GM20000 (cell line): ENCODE measurements at regions not wholly inside any gene's neighbourhood (a gene's known extent, or its start where the extent isn't known, plus 50 kb on each side); places are given as distances from the start of the nearest gene placed in this dataset.

Experiments used
- DNase-seq: peaks from one replicate; pipeline ENCODE4 v3.0.0; 2012; ENCODE audit warnings: low spot score
- TF ChIP-seq, protein P1 (sequence below): IDR thresholded peaks from 2 replicates; pipeline ENCODE4 v1.5.1; 2012; ENCODE audit warnings: mild to moderate bottlenecking, control low read depth; ENCODE audit errors: extremely low read depth, missing control alignments

DNA sequence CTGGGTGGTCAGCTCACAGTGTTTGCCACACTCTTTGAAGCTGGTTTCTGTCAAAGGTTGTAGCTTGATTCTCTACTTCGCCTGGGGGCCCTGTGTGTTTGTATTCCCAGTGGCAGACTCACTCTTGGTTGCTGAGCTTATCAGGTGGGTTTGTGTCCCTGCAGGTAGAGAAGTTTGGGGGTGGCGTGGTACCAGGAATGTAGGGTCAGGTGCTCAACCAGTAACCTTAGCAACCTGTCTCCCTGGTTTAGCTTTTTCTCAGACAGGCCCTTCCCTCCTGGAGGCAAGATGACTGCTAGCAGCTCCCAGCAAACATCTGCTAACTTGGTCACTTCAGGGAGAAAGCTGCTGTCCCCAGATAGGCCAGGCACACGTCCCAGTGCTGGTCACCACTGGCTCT is 352.2 kb downstream of the AACS start:
- DNase-seq, result no peak
- TF ChIP-seq, protein P1, sequence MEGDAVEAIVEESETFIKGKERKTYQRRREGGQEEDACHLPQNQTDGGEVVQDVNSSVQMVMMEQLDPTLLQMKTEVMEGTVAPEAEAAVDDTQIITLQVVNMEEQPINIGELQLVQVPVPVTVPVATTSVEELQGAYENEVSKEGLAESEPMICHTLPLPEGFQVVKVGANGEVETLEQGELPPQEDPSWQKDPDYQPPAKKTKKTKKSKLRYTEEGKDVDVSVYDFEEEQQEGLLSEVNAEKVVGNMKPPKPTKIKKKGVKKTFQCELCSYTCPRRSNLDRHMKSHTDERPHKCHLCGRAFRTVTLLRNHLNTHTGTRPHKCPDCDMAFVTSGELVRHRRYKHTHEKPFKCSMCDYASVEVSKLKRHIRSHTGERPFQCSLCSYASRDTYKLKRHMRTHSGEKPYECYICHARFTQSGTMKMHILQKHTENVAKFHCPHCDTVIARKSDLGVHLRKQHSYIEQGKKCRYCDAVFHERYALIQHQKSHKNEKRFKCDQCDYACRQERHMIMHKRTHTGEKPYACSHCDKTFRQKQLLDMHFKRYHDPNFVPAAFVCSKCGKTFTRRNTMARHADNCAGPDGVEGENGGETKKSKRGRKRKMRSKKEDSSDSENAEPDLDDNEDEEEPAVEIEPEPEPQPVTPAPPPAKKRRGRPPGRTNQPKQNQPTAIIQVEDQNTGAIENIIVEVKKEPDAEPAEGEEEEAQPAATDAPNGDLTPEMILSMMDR, result no peak

- TF ChIP-seq, protein P1, result no peak
- DNase-seq, result peak; percentile 10
Measured at GRCh38 chr12:125418902-125419564, 353.8 kb downstream of the AACS start.

DNA sequence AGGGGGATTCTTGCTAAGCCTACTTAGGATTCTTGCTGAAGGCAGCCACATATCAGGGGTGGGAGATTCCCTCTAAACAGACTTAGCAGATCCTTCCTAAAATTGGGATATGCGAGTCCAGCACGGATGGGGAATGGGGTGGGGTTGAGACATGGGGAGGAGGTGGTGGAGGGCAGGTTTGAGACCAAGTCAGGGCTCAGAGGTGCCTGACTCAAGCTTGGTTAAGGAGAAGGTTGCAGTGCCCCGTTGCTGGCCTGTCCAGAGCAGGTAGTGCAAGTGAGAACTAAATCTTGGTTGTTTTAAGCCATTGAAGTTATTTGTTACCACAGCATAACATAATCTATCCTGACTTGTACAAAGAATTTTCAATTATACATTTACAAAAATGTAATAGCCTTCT is 359.7 kb downstream of the AACS start:
- TF ChIP-seq, protein P1, result no peak

DNA sequence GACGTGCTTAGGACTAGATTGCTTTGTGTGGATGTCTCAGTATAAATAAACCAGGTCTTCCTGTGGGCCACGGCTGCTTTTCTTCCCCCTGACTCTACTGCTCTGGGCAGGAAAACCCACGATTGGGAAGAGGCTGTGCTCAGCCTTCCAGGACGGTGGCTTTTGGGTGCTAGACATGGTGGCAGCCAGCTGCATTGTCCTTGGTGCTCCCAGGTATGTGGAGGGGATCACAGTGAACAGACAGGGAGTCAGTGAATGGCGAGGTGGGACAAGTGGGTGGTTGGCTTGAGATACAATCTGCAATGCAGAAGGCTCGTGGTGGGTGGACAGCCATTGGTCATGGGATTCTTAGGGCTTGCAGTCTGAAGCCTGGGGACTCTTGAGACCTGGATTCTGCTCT is 366.3 kb downstream of the AACS start:
- DNase-seq, result no peak
- TF ChIP-seq, protein P1, result no peak

More for the DNA sequence above, 359.7 kb downstream of the AACS start:
- DNase-seq, result no peak

DNA sequence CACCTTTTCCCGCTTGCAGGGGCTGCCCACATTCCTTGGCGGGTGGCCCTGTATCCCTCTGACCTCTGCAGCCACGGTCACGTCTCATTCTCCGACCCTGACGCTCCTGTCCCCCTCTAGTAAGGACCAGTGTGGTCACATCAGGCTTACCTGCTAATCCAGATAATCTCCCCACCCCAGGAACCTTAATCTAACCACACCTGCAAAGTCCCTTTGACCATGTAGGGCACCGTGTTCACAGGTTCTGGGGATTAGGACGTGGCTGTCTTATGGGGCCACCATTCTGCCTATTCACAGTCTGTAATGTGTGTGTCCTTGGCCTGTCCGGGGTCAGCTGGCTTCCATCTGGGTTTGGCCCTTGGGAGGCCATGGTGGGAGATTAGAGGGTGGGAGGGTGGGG is 368.9 kb downstream of the AACS start:
- TF ChIP-seq, protein P1, result no peak
- DNase-seq, result no peak

DNA sequence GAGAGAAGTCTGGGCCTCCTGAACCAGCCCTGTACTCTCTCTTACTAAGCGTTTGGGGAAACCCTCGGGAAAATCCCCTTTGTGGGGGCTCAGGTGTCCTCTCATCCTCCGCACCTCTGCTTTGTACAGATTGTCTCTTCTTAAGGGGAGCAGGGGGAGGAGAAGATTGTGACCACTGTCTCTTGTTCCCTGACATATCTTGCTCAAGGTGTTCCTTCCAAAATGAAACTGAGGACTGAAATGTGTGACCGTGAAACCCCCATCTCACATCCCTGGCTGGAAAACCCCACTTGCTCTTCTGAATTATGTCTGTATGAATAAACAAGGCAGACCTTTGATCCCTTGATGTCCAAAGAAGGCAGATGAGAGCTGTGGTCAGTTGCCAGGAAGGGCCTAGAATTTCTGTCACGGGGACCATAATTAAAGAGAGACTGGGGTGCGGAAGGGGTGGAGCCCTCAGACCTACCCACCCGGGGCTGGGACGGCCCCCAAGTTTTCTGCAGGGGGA is 369.8 kb downstream of the AACS start:
- TF ChIP-seq, protein P1, result no peak

GRCh38 chr12:125435871-125436270 is 370.6 kb downstream of the AACS start:
- TF ChIP-seq, protein P1, result no peak
- no peak for DNase-seq

More for the DNA sequence above, 369.8 kb downstream of the AACS start:
- DNase-seq, result peak; percentile 62
